ENCODE measurements at regions not wholly inside any gene's neighbourhood (a gene's known extent, or its start where the extent isn't known, plus 50 kb on each side); places are given as distances from the start of the nearest gene placed in this dataset.

GRCh38 chr2:37832590-37833197, 92.4 kb upstream of the RMDN2 start:
- Histone ChIP-seq H3K9ac (ENCODE audit: insufficient read length, low read depth) (no peak overlapping the region), H3K27me3 (ENCODE audit: insufficient read depth, insufficient read length) (no peaks in the 10 kb centered on the region), H3K4me3 (ENCODE audit: insufficient read length, low read depth) (no peak overlapping the region), H3K4me1 (ENCODE audit: insufficient read depth, insufficient read length) (no peaks in the 10 kb centered on the region), H3K9me3 (ENCODE audit: insufficient read depth, low read length) (no peaks in the 10 kb centered on the region), H3K36me3 (ENCODE audit: insufficient read depth, insufficient read length, low read length) (no peaks in the 10 kb centered on the region)
- TF ChIP-seq ZNF274 (IDR thresholded peaks at IDR 0.05; ENCODE audit: low read depth, low read length), result no peak
- no peak for TF ChIP-seq SUZ12 (IDR thresholded peaks at IDR 0.05; ENCODE audit: extremely low read depth, insufficient read depth, insufficient read length)
- TF ChIP-seq YY1 (IDR thresholded peaks at IDR 0.05; ENCODE audit: insufficient read depth, insufficient read length), result no peak
- peak; percentile 82 for DNase-seq (ENCODE audit: low read depth, low spot score)

DNA sequence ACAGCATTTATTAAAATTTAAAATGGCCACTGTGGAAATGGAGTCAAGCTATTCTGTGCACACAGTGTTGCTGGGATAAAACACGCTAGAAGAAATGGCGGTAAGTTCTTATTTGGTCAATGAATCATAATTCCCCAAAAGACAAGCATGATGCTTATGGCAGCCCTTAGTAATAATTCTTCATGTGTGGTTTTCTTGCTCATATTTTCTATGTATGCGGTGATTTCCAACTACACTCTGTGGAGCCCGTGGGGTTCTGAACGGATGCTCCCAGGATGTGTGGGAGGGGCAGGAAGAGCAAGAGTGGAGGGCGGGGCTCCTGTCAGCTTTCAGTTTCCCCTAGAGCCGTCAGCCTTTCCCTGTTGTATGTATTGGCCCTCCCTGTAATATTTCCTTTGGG, 91.7 kb upstream of the RMDN2 start:
- Histone ChIP-seq H3K36me3 (ENCODE audit: insufficient read depth, insufficient read length, low read length) (no peaks in the 10 kb centered on the region), H3K9me3 (ENCODE audit: insufficient read depth, low read length) (no peaks in the 10 kb centered on the region), H3K9ac (ENCODE audit: insufficient read length, low read depth) (no peak overlapping the region), H3K4me3 (ENCODE audit: insufficient read length, low read depth) (no peak overlapping the region), H3K27me3 (ENCODE audit: insufficient read depth, insufficient read length) (no peaks in the 10 kb centered on the region), H3K4me1 (ENCODE audit: insufficient read depth, insufficient read length) (no peaks in the 10 kb centered on the region)
- DNase-seq (ENCODE audit: low read depth, low spot score), result no peak
- TF ChIP-seq YY1 (IDR thresholded peaks at IDR 0.05; ENCODE audit: insufficient read depth, insufficient read length), result no peak
- TF ChIP-seq SUZ12 (IDR thresholded peaks at IDR 0.05; ENCODE audit: extremely low read depth, insufficient read depth, insufficient read length), result no peak
- TF ChIP-seq ZNF274 (IDR thresholded peaks at IDR 0.05; ENCODE audit: low read depth, low read length), result no peak

DNA sequence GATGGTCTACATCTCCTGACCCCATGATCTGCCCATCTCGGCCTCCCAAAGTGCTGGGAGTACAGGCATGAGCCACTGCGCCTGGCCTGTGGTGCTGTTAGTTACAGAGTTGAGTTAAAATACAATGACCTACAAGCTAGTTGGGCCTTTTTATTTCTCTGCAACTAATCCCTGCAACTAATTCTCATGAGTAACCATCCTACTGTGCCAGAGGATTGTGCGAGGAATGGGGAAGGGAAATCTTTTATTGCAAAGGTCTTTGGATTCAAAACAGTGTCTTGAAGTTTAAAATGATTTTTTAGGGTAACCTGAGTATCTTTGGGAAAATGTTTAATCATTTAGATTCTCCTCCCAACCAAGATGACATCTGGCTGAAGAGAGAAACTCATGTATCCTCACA, 88.8 kb upstream of the RMDN2 start:
- H3K27me3 ChIP-seq (ENCODE audit: insufficient read depth, insufficient read length), result no peaks in the 10 kb centered on the region
- H3K9me3 ChIP-seq (ENCODE audit: insufficient read depth, low read length), result no peaks in the 10 kb centered on the region
- no peak for DNase-seq (ENCODE audit: low read depth, low spot score)
- H3K9ac ChIP-seq (ENCODE audit: insufficient read length, low read depth), result no peak overlapping the region
- no peaks in the 10 kb centered on the region for H3K4me1 ChIP-seq (ENCODE audit: insufficient read depth, insufficient read length)
- no peaks in the 10 kb centered on the region for H3K36me3 ChIP-seq (ENCODE audit: insufficient read depth, insufficient read length, low read length)
- no peak for TF ChIP-seq ZNF274 (IDR thresholded peaks at IDR 0.05; ENCODE audit: low read depth, low read length)
- no peak overlapping the region for H3K4me3 ChIP-seq (ENCODE audit: insufficient read length, low read depth)

GRCh38 chr2:37836711-37837110, 88.4 kb upstream of the RMDN2 start:
- no peak for TF ChIP-seq YY1 (IDR thresholded peaks at IDR 0.05; ENCODE audit: insufficient read depth, insufficient read length)
- no peak for TF ChIP-seq ZNF274 (IDR thresholded peaks at IDR 0.05; ENCODE audit: low read depth, low read length)
- TF ChIP-seq SUZ12 (IDR thresholded peaks at IDR 0.05; ENCODE audit: extremely low read depth, insufficient read depth, insufficient read length), result no peak
- no peak for DNase-seq (ENCODE audit: low read depth, low spot score)
- Histone ChIP-seq H3K9ac (ENCODE audit: insufficient read length, low read depth) (no peak overlapping the region), H3K36me3 (ENCODE audit: insufficient read depth, insufficient read length, low read length) (no peaks in the 10 kb centered on the region), H3K9me3 (ENCODE audit: insufficient read depth, low read length) (no peaks in the 10 kb centered on the region), H3K4me3 (ENCODE audit: insufficient read length, low read depth) (no peak overlapping the region), H3K27me3 (ENCODE audit: insufficient read depth, insufficient read length) (no peaks in the 10 kb centered on the region), H3K4me1 (ENCODE audit: insufficient read depth, insufficient read length) (no peaks in the 10 kb centered on the region)

GRCh38 chr2:37837628-37838328, 87.3 kb upstream of the RMDN2 start:
- TF ChIP-seq SUZ12 (IDR thresholded peaks at IDR 0.05; ENCODE audit: extremely low read depth, insufficient read depth, insufficient read length), result no peak
- TF ChIP-seq ZNF274 (IDR thresholded peaks at IDR 0.05; ENCODE audit: low read depth, low read length), result no peak
- TF ChIP-seq YY1 (IDR thresholded peaks at IDR 0.05; ENCODE audit: insufficient read depth, insufficient read length), result no peak
- no peaks in the 10 kb centered on the region for H3K27me3 ChIP-seq (ENCODE audit: insufficient read depth, insufficient read length)
- H3K9ac ChIP-seq (ENCODE audit: insufficient read length, low read depth), result no peak overlapping the region
- no peak overlapping the region for H3K4me3 ChIP-seq (ENCODE audit: insufficient read length, low read depth)
- H3K4me1 ChIP-seq (ENCODE audit: insufficient read depth, insufficient read length), result no peaks in the 10 kb centered on the region
- no peaks in the 10 kb centered on the region for H3K36me3 ChIP-seq (ENCODE audit: insufficient read depth, insufficient read length, low read length)
- no peak for DNase-seq (ENCODE audit: low read depth, low spot score)
- H3K9me3 ChIP-seq (ENCODE audit: insufficient read depth, low read length), result no peaks in the 10 kb centered on the region

DNA sequence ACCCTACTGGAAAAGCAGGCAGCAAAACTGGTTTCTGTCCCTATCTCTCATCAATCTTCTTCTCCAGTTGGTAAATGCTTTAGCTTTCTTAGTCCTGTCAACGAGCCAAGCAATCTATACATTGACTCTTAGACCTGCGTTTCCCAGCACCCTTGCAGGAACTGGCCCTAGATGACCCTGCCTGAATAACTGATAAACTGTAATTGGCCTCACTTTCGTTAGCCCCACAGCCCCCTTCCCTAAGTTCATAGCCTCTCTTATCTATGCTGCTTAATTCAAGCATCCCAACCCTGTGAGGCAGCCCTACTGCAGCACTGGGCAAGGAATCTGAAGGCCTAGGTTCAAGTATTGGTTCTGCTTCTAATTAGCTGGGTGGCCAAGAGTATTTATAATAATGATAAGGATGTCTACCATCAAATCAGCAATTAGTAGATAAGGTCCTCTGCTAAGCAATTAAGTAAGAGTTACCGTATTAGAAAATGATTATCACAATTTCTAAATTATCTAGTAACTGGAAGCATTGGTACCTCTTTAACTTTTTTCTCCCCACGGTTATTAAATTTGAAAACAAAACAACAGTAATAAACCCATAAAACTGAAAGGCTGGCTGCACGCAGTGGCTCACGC, 86.4 kb upstream of the RMDN2 start:
- Histone ChIP-seq H3K4me3 (ENCODE audit: insufficient read length, low read depth) (no peak overlapping the region), H3K9me3 (ENCODE audit: insufficient read depth, low read length) (no peaks in the 10 kb centered on the region), H3K36me3 (ENCODE audit: insufficient read depth, insufficient read length, low read length) (no peaks in the 10 kb centered on the region), H3K27me3 (ENCODE audit: insufficient read depth, insufficient read length) (no peaks in the 10 kb centered on the region), H3K4me1 (ENCODE audit: insufficient read depth, insufficient read length) (no peaks in the 10 kb centered on the region), H3K9ac (ENCODE audit: insufficient read length, low read depth) (no peak overlapping the region)
- no peak for DNase-seq (ENCODE audit: low read depth, low spot score)
- TF ChIP-seq ZNF274 (IDR thresholded peaks at IDR 0.05; ENCODE audit: low read depth, low read length), result no peak
- no peak for TF ChIP-seq SUZ12 (IDR thresholded peaks at IDR 0.05; ENCODE audit: extremely low read depth, insufficient read depth, insufficient read length)
- no peak for TF ChIP-seq YY1 (IDR thresholded peaks at IDR 0.05; ENCODE audit: insufficient read depth, insufficient read length)

- TF ChIP-seq YY1 (IDR thresholded peaks at IDR 0.05; ENCODE audit: insufficient read depth, insufficient read length), result no peak
- TF ChIP-seq SUZ12 (IDR thresholded peaks at IDR 0.05; ENCODE audit: extremely low read depth, insufficient read depth, insufficient read length), result no peak
- no peak for TF ChIP-seq ZNF274 (IDR thresholded peaks at IDR 0.05; ENCODE audit: low read depth, low read length)
- H3K4me1 ChIP-seq (ENCODE audit: insufficient read depth, insufficient read length), result no peaks in the 10 kb centered on the region
- H3K36me3 ChIP-seq (ENCODE audit: insufficient read depth, insufficient read length, low read length), result no peaks in the 10 kb centered on the region
- no peaks in the 10 kb centered on the region for H3K9me3 ChIP-seq (ENCODE audit: insufficient read depth, low read length)
- H3K4me3 ChIP-seq (ENCODE audit: insufficient read length, low read depth), result no peak overlapping the region
- DNase-seq (ENCODE audit: low read depth, low spot score), result no peak
- H3K27me3 ChIP-seq (ENCODE audit: insufficient read depth, insufficient read length), result no peaks in the 10 kb centered on the region
- H3K9ac ChIP-seq (ENCODE audit: insufficient read length, low read depth), result no peak overlapping the region
These were observed 85.1 kb upstream of the RMDN2 start for GRCh38 chr2:37839991-37840390.

Measured in NT2/D1 (cell line).